Skeletal muscle tissue (tissue), 3 donors: ENCODE measurements at regions not wholly inside any gene's neighbourhood (a gene's known extent, or its start where the extent isn't known, plus 50 kb on each side); places are given as distances from the start of the nearest gene placed in this dataset.

ENCODE experiments used
- H3K27ac ChIP-seq: one replicate; pipeline ENCODE4 v1.7.0; 2013; ENCODE audit warnings: mild to moderate bottlenecking, low read depth, low read length, inconsistent platforms
- H3K27me3 ChIP-seq, 3 donors: one replicate each; pipeline ENCODE4 v1.7.0; 2013; ENCODE audit warnings: low read length in 3 of 3; ENCODE audit not compliant: control insufficient read depth in 3 of 3, insufficient read depth in 3 of 3
- H3K36me3 ChIP-seq, 3 donors: one replicate each; pipeline ENCODE4 v1.7.0; 2013; ENCODE audit warnings: low read length in 3 of 3; ENCODE audit not compliant: control insufficient read depth in 3 of 3, insufficient read depth in 3 of 3
- H3K4me1 ChIP-seq, 3 donors: one replicate each; pipeline ENCODE4 v1.7.0; 2013; ENCODE audit warnings: low read length in 3 of 3, mild to moderate bottlenecking in 3 of 3; ENCODE audit not compliant: control insufficient read depth in 3 of 3, insufficient read depth in 3 of 3
- H3K4me3 ChIP-seq, 3 donors: one replicate each; pipeline ENCODE4 v1.7.0; 2013; ENCODE audit warnings: low read length in 3 of 3
- H3K9ac ChIP-seq, 3 donors: one replicate each; pipeline ENCODE4 v1.7.0; 2013; ENCODE audit warnings: low read length in 3 of 3, mild to moderate bottlenecking in 3 of 3, moderate library complexity in 2 of 3, low read depth in 1 of 3
- H3K9me3 ChIP-seq, 3 donors: one replicate each; pipeline ENCODE4 v1.7.0; 2013; ENCODE audit warnings: low read length in 3 of 3; ENCODE audit not compliant: control insufficient read depth in 3 of 3
- donor health status: Osteomylitis.

- H3K27me3 ChIP-seq: no peaks in the 10 kb centered on the region
- H3K36me3 ChIP-seq: no peaks in the 10 kb centered on the region
- no peaks in the 10 kb centered on the region for H3K9me3 ChIP-seq
- no peak overlapping the region for H3K4me3 ChIP-seq
- H3K9ac ChIP-seq: no peak overlapping the region
- peaks cover 13 to 35% (median 20%) of the 10 kb centered on the region in 3 donors for H3K4me1 ChIP-seq
- H3K27ac ChIP-seq: no peak overlapping the region
Observed at GRCh38 chr13:23510979-23511735, 59.1 kb upstream of the TNFRSF19 start.

GRCh38 chr13:23512762-23513395, 57.3 kb upstream of the TNFRSF19 start:
- Histone ChIP-seq H3K4me1 (peaks cover 18 to 41% (median 26%) of the 10 kb centered on the region in 3 donors), H3K9ac (peak overlapping the region in 1 of 3 donors; percentile 20), H3K27ac (no peak overlapping the region), H3K27me3 (no peaks in the 10 kb centered on the region), H3K9me3 (no peaks in the 10 kb centered on the region), H3K4me3 (no peak overlapping the region), H3K36me3 (no peaks in the 10 kb centered on the region)

- H3K36me3 ChIP-seq: no peaks in the 10 kb centered on the region
- peak overlapping the region in 1 of 3 donors; percentile 20 for H3K9ac ChIP-seq
- no peaks in the 10 kb centered on the region for H3K9me3 ChIP-seq
- H3K4me3 ChIP-seq: no peak overlapping the region
- H3K4me1 ChIP-seq: peaks cover 18 to 41% (median 26%) of the 10 kb centered on the region in 3 donors
- no peak overlapping the region for H3K27ac ChIP-seq
- H3K27me3 ChIP-seq: no peaks in the 10 kb centered on the region
Observed at GRCh38 chr13:23513455-23513854, 56.8 kb upstream of the TNFRSF19 start.

GRCh38 chr13:23514076-23514475, 56.1 kb upstream of the TNFRSF19 start:
- H3K27me3 ChIP-seq: no peaks in the 10 kb centered on the region
- H3K9me3 ChIP-seq: no peaks in the 10 kb centered on the region
- peaks cover 18 to 41% (median 26%) of the 10 kb centered on the region in 3 donors for H3K4me1 ChIP-seq
- no peak overlapping the region for H3K27ac ChIP-seq
- no peak overlapping the region for H3K4me3 ChIP-seq
- H3K36me3 ChIP-seq: no peaks in the 10 kb centered on the region
- H3K9ac ChIP-seq: no peak overlapping the region

GRCh38 chr13:23515116-23515515, 55.1 kb upstream of the TNFRSF19 start:
- H3K36me3 ChIP-seq: no peaks in the 10 kb centered on the region
- H3K4me1 ChIP-seq: peaks cover 18 to 36% (median 26%) of the 10 kb centered on the region in 3 donors
- H3K4me3 ChIP-seq: no peak overlapping the region
- H3K27ac ChIP-seq: no peak overlapping the region
- no peaks in the 10 kb centered on the region for H3K9me3 ChIP-seq
- no peaks in the 10 kb centered on the region for H3K27me3 ChIP-seq
- H3K9ac ChIP-seq: no peak overlapping the region

- H3K4me3 ChIP-seq: no peak overlapping the region
- no peak overlapping the region for H3K9ac ChIP-seq
- H3K4me1 ChIP-seq: peaks cover 9 to 25% (median 22%) of the 10 kb centered on the region in 3 donors
- no peaks in the 10 kb centered on the region for H3K9me3 ChIP-seq
- no peaks in the 10 kb centered on the region for H3K27me3 ChIP-seq
- H3K36me3 ChIP-seq: no peaks in the 10 kb centered on the region
- H3K27ac ChIP-seq: no peak overlapping the region
Observed at GRCh38 chr13:23516190-23516589, 54.0 kb upstream of the TNFRSF19 start.

- no peaks in the 10 kb centered on the region for H3K9me3 ChIP-seq
- H3K4me1 ChIP-seq: peaks cover 7 to 22% (median 19%) of the 10 kb centered on the region in 3 donors
- no peaks in the 10 kb centered on the region for H3K27me3 ChIP-seq
- H3K4me3 ChIP-seq: no peak overlapping the region
- H3K27ac ChIP-seq: no peak overlapping the region
- no peaks in the 10 kb centered on the region for H3K36me3 ChIP-seq
- no peak overlapping the region for H3K9ac ChIP-seq
Observed at GRCh38 chr13:23516702-23517101, 53.5 kb upstream of the TNFRSF19 start.

GRCh38 chr13:23518231-23518630, 52.0 kb upstream of the TNFRSF19 start:
- no peak overlapping the region for H3K9ac ChIP-seq
- H3K27ac ChIP-seq: no peak overlapping the region
- H3K9me3 ChIP-seq: no peaks in the 10 kb centered on the region
- no peaks in the 10 kb centered on the region for H3K27me3 ChIP-seq
- no peaks in the 10 kb centered on the region for H3K36me3 ChIP-seq
- peaks cover 7 to 21% (median 19%) of the 10 kb centered on the region in 3 donors for H3K4me1 ChIP-seq
- H3K4me3 ChIP-seq: no peak overlapping the region
